ENCODE measurements at regions not wholly inside any gene's neighbourhood (a gene's known extent, or its start where the extent isn't known, plus 50 kb on each side); places are given as distances from the start of the nearest gene placed in this dataset.

DNA sequence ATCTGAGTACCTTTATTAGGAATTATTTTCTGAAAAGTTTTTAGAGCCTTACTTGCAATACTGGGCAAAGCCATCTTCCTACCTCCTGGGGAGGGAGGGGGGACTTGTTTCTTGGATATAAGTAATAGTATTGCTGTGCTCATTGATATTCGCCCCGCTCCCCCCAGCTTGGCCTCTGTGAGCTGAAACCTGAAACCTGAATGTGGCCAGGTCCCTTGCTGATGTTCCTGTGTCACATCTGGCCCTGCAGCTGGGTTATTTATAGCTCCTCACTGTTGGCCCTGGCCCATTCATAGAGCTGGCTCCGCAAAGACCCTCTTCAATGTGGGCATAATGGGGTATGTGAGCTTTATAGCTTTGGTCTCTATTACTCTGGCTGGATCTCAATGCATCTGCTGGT lies 59.5 kb downstream of the FRMPD3 start:
- H3F3A ChIP-seq (ENCODE audit: insufficient read depth, low read length), result no peaks in the 10 kb centered on the region
- H2AFZ ChIP-seq (ENCODE audit: low read length), result no peak overlapping the region
- no peaks in the 10 kb centered on the region for H3K9me3 ChIP-seq (ENCODE audit: low read length)
- no peak overlapping the region for H3K4me3 ChIP-seq (ENCODE audit: low read depth, low read length, poor library complexity, severe bottlenecking)
- no peak overlapping the region for H3K4me2 ChIP-seq (ENCODE audit: low read length)
- H3K27me3 ChIP-seq (ENCODE audit: insufficient read depth, low read length), result no peaks in the 10 kb centered on the region
- H3K79me2 ChIP-seq (ENCODE audit: insufficient read depth, low read length), result no peaks in the 10 kb centered on the region
- H3K36me3 ChIP-seq (ENCODE audit: insufficient read depth, low read length), result no peaks in the 10 kb centered on the region
- H3K9ac ChIP-seq (ENCODE audit: low read length), result no peak overlapping the region
- TF ChIP-seq CTCF (IDR thresholded peaks at IDR 0.05; ENCODE audit: low read length), result no peak
- no peak for TF ChIP-seq EZH2 (IDR thresholded peaks at IDR 0.05; ENCODE audit: borderline replicate concordance, low read length)
- H4K20me1 ChIP-seq (ENCODE audit: insufficient read depth, low read length), result no peaks in the 10 kb centered on the region
- H3K9me2 ChIP-seq (ENCODE audit: low read depth, low read length), result no peaks in the 10 kb centered on the region
- no peaks in the 10 kb centered on the region for H3K4me1 ChIP-seq (ENCODE audit: insufficient read depth, low read length, severe bottlenecking)
- H3K27ac ChIP-seq (ENCODE audit: low read depth, low read length, poor library complexity, severe bottlenecking), result no peak overlapping the region

- H3K27me3 ChIP-seq (ENCODE audit: insufficient read depth, low read length), result no peaks in the 10 kb centered on the region
- H3K27ac ChIP-seq (ENCODE audit: low read depth, low read length, poor library complexity, severe bottlenecking), result no peak overlapping the region
- H3K9ac ChIP-seq (ENCODE audit: low read length), result no peak overlapping the region
- H3K4me2 ChIP-seq (ENCODE audit: low read length), result no peak overlapping the region
- H3K4me3 ChIP-seq (ENCODE audit: low read depth, low read length, poor library complexity, severe bottlenecking), result no peak overlapping the region
- no peaks in the 10 kb centered on the region for H3K4me1 ChIP-seq (ENCODE audit: insufficient read depth, low read length, severe bottlenecking)
- no peaks in the 10 kb centered on the region for H3K9me3 ChIP-seq (ENCODE audit: low read length)
- no peaks in the 10 kb centered on the region for H3K9me2 ChIP-seq (ENCODE audit: low read depth, low read length)
- no peaks in the 10 kb centered on the region for H3K79me2 ChIP-seq (ENCODE audit: insufficient read depth, low read length)
- no peak for TF ChIP-seq CTCF (IDR thresholded peaks at IDR 0.05; ENCODE audit: low read length)
- TF ChIP-seq EZH2 (IDR thresholded peaks at IDR 0.05; ENCODE audit: borderline replicate concordance, low read length), result no peak
- H4K20me1 ChIP-seq (ENCODE audit: insufficient read depth, low read length), result no peaks in the 10 kb centered on the region
- no peaks in the 10 kb centered on the region for H3K36me3 ChIP-seq (ENCODE audit: insufficient read depth, low read length)
- no peaks in the 10 kb centered on the region for H3F3A ChIP-seq (ENCODE audit: insufficient read depth, low read length)
- no peak overlapping the region for H2AFZ ChIP-seq (ENCODE audit: low read length)
Observed at GRCh38 chrX:107514944-107515343, 65.5 kb downstream of the FRMPD3 start.

DNA sequence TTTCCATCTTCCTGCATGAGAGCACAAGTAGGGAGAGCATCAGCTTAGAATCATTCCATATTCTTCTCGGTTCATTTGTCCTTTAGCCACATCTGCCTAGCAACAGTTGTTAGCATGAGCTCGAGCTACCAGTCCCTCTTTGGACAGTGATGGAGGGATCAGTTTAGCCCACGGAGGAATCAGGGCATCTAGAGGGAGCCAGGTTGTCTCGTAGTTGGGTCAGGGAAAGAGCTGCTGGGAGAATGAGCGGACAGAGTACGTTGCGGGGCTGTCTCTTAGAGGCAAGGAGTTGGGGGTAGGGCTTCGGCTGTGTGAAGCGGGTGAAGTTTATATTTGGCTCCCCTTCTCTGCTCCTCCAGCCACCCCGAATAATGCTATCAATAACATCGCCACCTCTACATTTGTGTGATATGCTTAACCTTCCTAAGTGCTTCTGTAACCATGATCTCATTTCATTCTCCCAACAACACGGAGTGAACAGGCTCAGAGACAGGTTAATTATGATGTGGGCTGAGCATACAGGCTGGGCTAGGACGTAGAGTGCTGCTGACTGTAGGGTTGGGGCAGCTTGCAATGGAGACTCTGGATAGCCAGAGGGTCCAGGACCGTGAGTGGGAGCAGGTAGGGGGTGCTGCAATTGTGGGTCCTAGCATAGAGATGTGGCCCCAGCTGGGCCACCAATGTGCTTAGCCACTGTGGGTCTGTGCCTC lies 72.6 kb downstream of the FRMPD3 start:
- Histone ChIP-seq H3F3A (ENCODE audit: insufficient read depth, low read length) (no peaks in the 10 kb centered on the region), H3K4me1 (ENCODE audit: insufficient read depth, low read length, severe bottlenecking) (no peaks in the 10 kb centered on the region), H3K27me3 (ENCODE audit: insufficient read depth, low read length) (no peaks in the 10 kb centered on the region), H3K9me2 (ENCODE audit: low read depth, low read length) (no peaks in the 10 kb centered on the region), H3K4me2 (ENCODE audit: low read length) (no peak overlapping the region), H3K9ac (ENCODE audit: low read length) (no peak overlapping the region), H3K79me2 (ENCODE audit: insufficient read depth, low read length) (no peaks in the 10 kb centered on the region), H2AFZ (ENCODE audit: low read length) (no peak overlapping the region), H3K27ac (ENCODE audit: low read depth, low read length, poor library complexity, severe bottlenecking) (no peak overlapping the region), H3K4me3 (ENCODE audit: low read depth, low read length, poor library complexity, severe bottlenecking) (no peak overlapping the region), H3K9me3 (ENCODE audit: low read length) (no peaks in the 10 kb centered on the region), H4K20me1 (ENCODE audit: insufficient read depth, low read length) (no peaks in the 10 kb centered on the region), H3K36me3 (ENCODE audit: insufficient read depth, low read length) (no peaks in the 10 kb centered on the region)
- TF ChIP-seq CTCF (IDR thresholded peaks at IDR 0.05; ENCODE audit: low read length), result no peak
- no peak for TF ChIP-seq EZH2 (IDR thresholded peaks at IDR 0.05; ENCODE audit: borderline replicate concordance, low read length)

Data from OCI-LY1 (cell line).